ENCODE measurements at regions not wholly inside any gene's neighbourhood (a gene's known extent, or its start where the extent isn't known, plus 50 kb on each side); places are given as distances from the start of the nearest gene placed in this dataset.

- H4K20me1 ChIP-seq (ENCODE audit: control insufficient read depth, extremely low read depth, insufficient read depth, low read length) = no peaks in the 10 kb centered on the region
- TF ChIP-seq, protein P1, sequence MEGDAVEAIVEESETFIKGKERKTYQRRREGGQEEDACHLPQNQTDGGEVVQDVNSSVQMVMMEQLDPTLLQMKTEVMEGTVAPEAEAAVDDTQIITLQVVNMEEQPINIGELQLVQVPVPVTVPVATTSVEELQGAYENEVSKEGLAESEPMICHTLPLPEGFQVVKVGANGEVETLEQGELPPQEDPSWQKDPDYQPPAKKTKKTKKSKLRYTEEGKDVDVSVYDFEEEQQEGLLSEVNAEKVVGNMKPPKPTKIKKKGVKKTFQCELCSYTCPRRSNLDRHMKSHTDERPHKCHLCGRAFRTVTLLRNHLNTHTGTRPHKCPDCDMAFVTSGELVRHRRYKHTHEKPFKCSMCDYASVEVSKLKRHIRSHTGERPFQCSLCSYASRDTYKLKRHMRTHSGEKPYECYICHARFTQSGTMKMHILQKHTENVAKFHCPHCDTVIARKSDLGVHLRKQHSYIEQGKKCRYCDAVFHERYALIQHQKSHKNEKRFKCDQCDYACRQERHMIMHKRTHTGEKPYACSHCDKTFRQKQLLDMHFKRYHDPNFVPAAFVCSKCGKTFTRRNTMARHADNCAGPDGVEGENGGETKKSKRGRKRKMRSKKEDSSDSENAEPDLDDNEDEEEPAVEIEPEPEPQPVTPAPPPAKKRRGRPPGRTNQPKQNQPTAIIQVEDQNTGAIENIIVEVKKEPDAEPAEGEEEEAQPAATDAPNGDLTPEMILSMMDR (optimal IDR thresholded peaks at IDR 0.05 in 1 of 3, IDR thresholded peaks at IDR 0.05 in 1 of 3, conservative IDR thresholded peaks at IDR 0.05 in 1 of 3; ENCODE audit: extremely low read depth in 1 of 3, insufficient read depth in 2 of 3, low read length in 3 of 3) = no peak
- no peak for TF ChIP-seq EZH2 (IDR thresholded peaks at IDR 0.05; ENCODE audit: low read length)
- dilution Hi-C loops (cut with MboI; ENCODE audit: extremely low pct_ligation_motif_present, low sequenced_read_pairs) = loop anchor here (5.0 kb wide), 1 partner anchor 78 kb away; no protein-coding TSS in a partner anchor
- no peak overlapping the region for H3K27ac ChIP-seq (ENCODE audit: control insufficient read depth, insufficient read depth, low read length)
- no peak overlapping the region for H2AFZ ChIP-seq (ENCODE audit: control insufficient read depth, low read length)
- H3K9ac ChIP-seq (ENCODE audit: control insufficient read depth, extremely low read depth, insufficient read depth, low read length) = no peak overlapping the region
- DNase-seq (ENCODE audit: low read depth, low spot score) (no peak), FAIRE-seq (no peak)
- H3K27me3 ChIP-seq (ENCODE audit: control insufficient read depth, extremely low read depth, insufficient read depth, low read length) = no peaks in the 10 kb centered on the region
- H3K79me2 ChIP-seq (ENCODE audit: control insufficient read depth, insufficient read depth, low read length) = no peaks in the 10 kb centered on the region
- H3K9me1 ChIP-seq (ENCODE audit: control insufficient read depth, extremely low read depth, insufficient read depth, low read length) = no peaks in the 10 kb centered on the region
- peaks cover 18% of the 10 kb centered on the region for H3K4me1 ChIP-seq (ENCODE audit: control insufficient read depth, extremely low read depth, insufficient read depth, low read length)
- H3K36me3 ChIP-seq (ENCODE audit: control insufficient read depth in 2 of 2, extremely low read depth in 1 of 2, insufficient read depth in 2 of 2, low read length in 2 of 2) = no peaks in the 10 kb centered on the region
- no peak overlapping the region for H3K4me2 ChIP-seq (ENCODE audit: control insufficient read depth, extremely low read depth, insufficient read depth, low read depth, low read length)
- no peaks in the 10 kb centered on the region for H3K9me3 ChIP-seq (ENCODE audit: control insufficient read depth, low read depth, low read length)
- no peak overlapping the region for H3K4me3 ChIP-seq (ENCODE audit: control insufficient read depth in 2 of 3, extremely low read depth in 1 of 3, insufficient read depth in 2 of 3, low read depth in 1 of 3, low read length in 3 of 3)
These were observed 175.1 kb downstream of the FASLG start for GRCh38 chr1:172833954-172834353.

- Histone ChIP-seq H3K4me1 (ENCODE audit: control insufficient read depth, extremely low read depth, insufficient read depth, low read length) (peaks cover 22% of the 10 kb centered on the region), H3K79me2 (ENCODE audit: control insufficient read depth, insufficient read depth, low read length) (no peaks in the 10 kb centered on the region), H4K20me1 (ENCODE audit: control insufficient read depth, extremely low read depth, insufficient read depth, low read length) (no peaks in the 10 kb centered on the region), H3K9ac (ENCODE audit: control insufficient read depth, extremely low read depth, insufficient read depth, low read length) (no peak overlapping the region), H3K9me1 (ENCODE audit: control insufficient read depth, extremely low read depth, insufficient read depth, low read length) (no peaks in the 10 kb centered on the region), H3K9me3 (ENCODE audit: control insufficient read depth, low read depth, low read length) (no peaks in the 10 kb centered on the region), H3K4me3 (ENCODE audit: control insufficient read depth in 2 of 3, extremely low read depth in 1 of 3, insufficient read depth in 2 of 3, low read depth in 1 of 3, low read length in 3 of 3) (no peak overlapping the region), H3K27me3 (ENCODE audit: control insufficient read depth, extremely low read depth, insufficient read depth, low read length) (no peaks in the 10 kb centered on the region), H3K27ac (ENCODE audit: control insufficient read depth, insufficient read depth, low read length) (no peak overlapping the region), H3K36me3 (ENCODE audit: control insufficient read depth in 2 of 2, extremely low read depth in 1 of 2, insufficient read depth in 2 of 2, low read length in 2 of 2) (no peaks in the 10 kb centered on the region), H3K4me2 (ENCODE audit: control insufficient read depth, extremely low read depth, insufficient read depth, low read depth, low read length) (no peak overlapping the region), H2AFZ (ENCODE audit: control insufficient read depth, low read length) (no peak overlapping the region)
- TF ChIP-seq, protein P1 (optimal IDR thresholded peaks at IDR 0.05 in 1 of 3, IDR thresholded peaks at IDR 0.05 in 1 of 3, conservative IDR thresholded peaks at IDR 0.05 in 1 of 3; ENCODE audit: extremely low read depth in 1 of 3, insufficient read depth in 2 of 3, low read length in 3 of 3) = no peak
- no peak for TF ChIP-seq EZH2 (IDR thresholded peaks at IDR 0.05; ENCODE audit: low read length)
- no peak for DNase-seq (ENCODE audit: low read depth, low spot score)
- FAIRE-seq = no peak
- dilution Hi-C loops (cut with MboI; ENCODE audit: extremely low pct_ligation_motif_present, low sequenced_read_pairs) = loop anchor here (5.0 kb wide), 1 partner anchor 78 kb away; no protein-coding TSS in a partner anchor
These were observed 175.7 kb downstream of the FASLG start for GRCh38 chr1:172834609-172835008.
